A673 (cell line): ENCODE measurements at regions not wholly inside any gene's neighbourhood (a gene's known extent, or its start where the extent isn't known, plus 50 kb on each side); places are given as distances from the start of the nearest gene placed in this dataset.

Source experiments
- BruUV-seq: library from RNA; stranded (reverse); fragments of 400-500 nt; replicated peaks from 2 replicates; lab custom pipeline; 2021; lab: Mats Ljungman, UMichigan
- CTCF ChIA-PET: fragments of 300-600 bp; sonication (Branson Sonifier 250); formaldehyde crosslinking; loops from one replicate; lab custom pipeline; 2022; ENCODE audit warnings: antibody characterized with exemption; lab: Charles Lee
- POLR2A ChIA-PET: fragments of 300-600 bp; sonication (Branson Sonifier 250); formaldehyde crosslinking; loops from one replicate; lab custom pipeline; 2022; ENCODE audit warnings: antibody characterized with exemption; ENCODE audit not compliant: low non-redundant PET; lab: Charles Lee
- DNase-seq: peaks from one replicate; pipeline ENCODE4 v3.0.0-alpha.2; 2015; ENCODE audit warnings: low spot score
- H3K27ac ChIP-seq: fragments of 200-600 bp; sonication (generic); 2 replicates; pipeline ENCODE4 v1.5.1; 2016; ENCODE audit warnings: mixed run types, low read depth, mild to moderate bottlenecking, mixed read lengths, antibody characterized with exemption, low read length; ENCODE audit not compliant: poor library complexity, severe bottlenecking
- H3K27me3 ChIP-seq: fragments of 200-600 bp; sonication (generic); replicated peaks from 2 replicates; pipeline ENCODE4 v1.6.1; 2017; ENCODE audit warnings: mixed run types, low read depth, mild to moderate bottlenecking, mixed read lengths, antibody characterized with exemption, low read length; ENCODE audit not compliant: insufficient read depth, poor library complexity
- H3K36me3 ChIP-seq: fragments of 200-600 bp; sonication (generic); 2 replicates; pipeline ENCODE4 v1.6.1; 2016; ENCODE audit warnings: mixed run types, mild to moderate bottlenecking, mixed read lengths, antibody characterized with exemption, low read length; ENCODE audit not compliant: insufficient read depth, poor library complexity, severe bottlenecking
- H3K4me1 ChIP-seq: fragments of 200-600 bp; sonication (generic); 2 replicates; pipeline ENCODE4 v1.6.1; 2017; ENCODE audit warnings: mixed run types, mild to moderate bottlenecking, mixed read lengths, antibody characterized with exemption, low read length; ENCODE audit not compliant: insufficient read depth, poor library complexity, severe bottlenecking
- H3K4me3 ChIP-seq: fragments of 200-600 bp; sonication (generic); 2 replicates; pipeline ENCODE4 v1.5.1; 2016; ENCODE audit warnings: low read depth, mixed run types, mild to moderate bottlenecking, mixed read lengths, low read length; ENCODE audit not compliant: poor library complexity, severe bottlenecking
- H3K9me3 ChIP-seq: fragments of 200-600 bp; sonication (generic); 2 replicates; pipeline ENCODE4 v1.6.1; 2016; ENCODE audit warnings: mixed run types, low read depth, mild to moderate bottlenecking, mixed read lengths, antibody characterized with exemption, low read length; ENCODE audit not compliant: poor library complexity, severe bottlenecking
- EZH2 ChIP-seq: fragments of 200-600 bp; sonication (generic); IDR thresholded peaks from 2 replicates; pipeline ENCODE4 v1.6.1; 2017; ENCODE audit warnings: borderline replicate concordance, low read depth, mild to moderate bottlenecking, mixed read lengths, antibody characterized with exemption, low read length; ENCODE audit not compliant: poor library complexity, severe bottlenecking
- intact Hi-C: fragments of 100-400 bp; cut with micrococcal nuclease; formaldehyde crosslinking; loops from one replicate; pipeline ENCODE4 v1.10.0; 2022; ENCODE audit not compliant: unreplicated experiment
- TF ChIP-seq, protein P1 (sequence below): fragments of 300-800, 200-600 bp; sonication (generic); conservative IDR thresholded peaks from 2 replicates; pipeline ENCODE4 v1.5.1; 2017; ENCODE audit warnings: low read depth, mild to moderate bottlenecking, antibody characterized with exemption, low read length, moderate library complexity, mixed read lengths

- peaks cover 8% of the 10 kb centered on the region for H3K4me1 ChIP-seq
- no peaks in the 10 kb centered on the region for H3K36me3 ChIP-seq
- ChIA-PET CTCF (no interaction called here), POLR2A (no interaction called here)
- intact Hi-C loops = no loop called here
- no TSS peak for BruUV-seq
- no peaks in the 10 kb centered on the region for H3K27me3 ChIP-seq
- H3K27ac ChIP-seq = no peak overlapping the region
- H3K9me3 ChIP-seq = no peaks in the 10 kb centered on the region
- no peak for DNase-seq
- no peak overlapping the region for H3K4me3 ChIP-seq
- TF ChIP-seq, protein P1, sequence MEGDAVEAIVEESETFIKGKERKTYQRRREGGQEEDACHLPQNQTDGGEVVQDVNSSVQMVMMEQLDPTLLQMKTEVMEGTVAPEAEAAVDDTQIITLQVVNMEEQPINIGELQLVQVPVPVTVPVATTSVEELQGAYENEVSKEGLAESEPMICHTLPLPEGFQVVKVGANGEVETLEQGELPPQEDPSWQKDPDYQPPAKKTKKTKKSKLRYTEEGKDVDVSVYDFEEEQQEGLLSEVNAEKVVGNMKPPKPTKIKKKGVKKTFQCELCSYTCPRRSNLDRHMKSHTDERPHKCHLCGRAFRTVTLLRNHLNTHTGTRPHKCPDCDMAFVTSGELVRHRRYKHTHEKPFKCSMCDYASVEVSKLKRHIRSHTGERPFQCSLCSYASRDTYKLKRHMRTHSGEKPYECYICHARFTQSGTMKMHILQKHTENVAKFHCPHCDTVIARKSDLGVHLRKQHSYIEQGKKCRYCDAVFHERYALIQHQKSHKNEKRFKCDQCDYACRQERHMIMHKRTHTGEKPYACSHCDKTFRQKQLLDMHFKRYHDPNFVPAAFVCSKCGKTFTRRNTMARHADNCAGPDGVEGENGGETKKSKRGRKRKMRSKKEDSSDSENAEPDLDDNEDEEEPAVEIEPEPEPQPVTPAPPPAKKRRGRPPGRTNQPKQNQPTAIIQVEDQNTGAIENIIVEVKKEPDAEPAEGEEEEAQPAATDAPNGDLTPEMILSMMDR = no peak
- TF ChIP-seq EZH2 = no peak
Measured at GRCh38 chr14:29444216-29444615, 483.4 kb downstream of the PRKD1 start.

- Histone ChIP-seq H3K9me3 (no peaks in the 10 kb centered on the region), H3K4me1 (peaks cover 8% of the 10 kb centered on the region), H3K27me3 (no peaks in the 10 kb centered on the region), H3K27ac (no peak overlapping the region), H3K36me3 (no peaks in the 10 kb centered on the region), H3K4me3 (no peak overlapping the region)
- no TSS peak for BruUV-seq
- no peak for TF ChIP-seq EZH2
- TF ChIP-seq, protein P1 = no peak
- ChIA-PET CTCF (no interaction called here), POLR2A (no interaction called here)
- no peak for DNase-seq
- intact Hi-C loops = no loop called here
Measured at GRCh38 chr14:29444805-29445204, 482.8 kb downstream of the PRKD1 start.

DNA sequence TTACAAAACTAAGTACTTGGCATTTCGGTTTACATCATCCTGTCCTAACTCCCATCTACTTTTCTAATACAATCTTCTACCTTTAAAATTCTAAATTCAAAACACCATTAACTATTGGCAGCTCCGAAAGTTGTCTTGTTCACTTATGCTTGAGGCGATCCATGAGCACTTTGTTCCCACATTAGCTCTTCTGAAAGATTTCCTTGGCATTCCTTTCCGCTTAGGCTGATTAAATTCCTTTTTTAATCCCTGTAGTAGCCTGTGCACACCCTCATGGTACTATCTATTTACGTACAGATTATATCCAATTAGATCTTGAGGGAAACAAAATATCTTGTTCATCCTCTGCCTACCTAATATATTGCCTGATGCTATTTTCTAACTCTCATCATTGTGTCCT is 480.7 kb downstream of the PRKD1 start:
- DNase-seq = no peak
- Histone ChIP-seq H3K9me3 (no peaks in the 10 kb centered on the region), H3K36me3 (no peaks in the 10 kb centered on the region), H3K27me3 (peaks cover 3% of the 10 kb centered on the region), H3K27ac (no peak overlapping the region), H3K4me1 (peaks cover 8% of the 10 kb centered on the region), H3K4me3 (no peak overlapping the region)
- ChIA-PET CTCF (interaction anchor here (0.6 kb wide), 1 partner anchor 1175 kb away, joined by 3 read pairs; no protein-coding TSS in a partner anchor), POLR2A (no interaction called here)
- intact Hi-C loops = no loop called here
- no TSS peak for BruUV-seq
- no peak for TF ChIP-seq EZH2
- TF ChIP-seq, protein P1 = no peak
